Ovary (tissue), 7 donors: ENCODE measurements at regions not wholly inside any gene's neighbourhood (a gene's known extent, or its start where the extent isn't known, plus 50 kb on each side); places are given as distances from the start of the nearest gene placed in this dataset.

Source experiments
- DNase-seq, 5 donors: peaks; one replicate each; pipeline ENCODE4 v3.0.0-alpha.2; 2019 to 2020
- H3K27ac ChIP-seq, 2 donors: fragments of 200-600 bp; one replicate each; pipeline versions ENCODE4 v1.5.1 to v1.8.0; 2019 to 2022
- H3K27me3 ChIP-seq: fragments of 200-600 bp; one replicate; pipeline ENCODE4 v1.8.0; 2022
- H3K36me3 ChIP-seq: fragments of 200-600 bp; sonication (generic); one replicate; pipeline ENCODE4 v1.5.1; 2019
- H3K4me1 ChIP-seq: one replicate; pipeline ENCODE4 v1.8.1; 2013; ENCODE audit warnings: mild to moderate bottlenecking, moderate library complexity; ENCODE audit not compliant: insufficient read depth
- H3K4me3 ChIP-seq: fragments of 200-600 bp; sonication (generic); one replicate; pipeline ENCODE4 v1.5.1; 2017
- H3K9me3 ChIP-seq, 2 donors: fragments of 200-600 bp in 1 of 2; sonication (generic) in 1 of 2; one replicate each; pipeline versions ENCODE4 v1.5.1 to v1.8.1; 2013 to 2019; ENCODE audit warnings: mild to moderate bottlenecking in 1 of 2, moderate library complexity in 1 of 2
- CTCF ChIP-seq, 3 donors: fragments of 450-650 bp in 2 of 3; fragments of 200-600 bp in 1 of 3; IDR thresholded peaks; one replicate each; pipeline versions ENCODE4 v1.5.1 to v1.8.0; 2016 to 2022; ENCODE audit warnings: antibody characterized with exemption in 3 of 3, mild to moderate bottlenecking in 1 of 3
- EP300 ChIP-seq: sonication (generic); formaldehyde crosslinking; IDR thresholded peaks from one replicate; pipeline ENCODE4 v1.6.1; 2017; ENCODE audit warnings: antibody characterized with exemption
- POLR2A ChIP-seq: fragments of 450-650 bp; IDR thresholded peaks from one replicate; pipeline ENCODE4 v1.6.1; 2017; ENCODE audit warnings: antibody characterized with exemption, mild to moderate bottlenecking, moderate library complexity
- WGBS, 3 donors: extraction: QIAGEN DNeasy Blood & Tissue Kit in 1 of 3; methylation state at CpG; one replicate each; pipeline versions ENCODE4 v1.1.5 to v1.1.7; 2013 to 2017; 5-methylcytosine and 5-hydroxymethylcytosine counted together
- intact Hi-C, 4 donors: fragments of 100-400 bp; cut with DNase I; formaldehyde crosslinking; loops; one replicate each; pipeline versions ENCODE4 v1.11.0 to v1.15.1; 2022 to 2023
- donor health status: DM: no; HTN: no; CAD: no; lungs with moderate emphysema.
- donor health status: DM: no; HTN: no; CAD: no.
- donor health status: Bipolar disorder and iron deficiency.
- donor health status: DM: no; HTN: no; CAD: no.
- donor health status: DM: yes; HTN: yes; CAD: no.

- Histone ChIP-seq H3K9me3 (no peaks in the 10 kb centered on the region), H3K4me1 (peaks cover 10% of the 10 kb centered on the region), H3K27ac (no peak overlapping the region), H3K4me3 (no peak overlapping the region), H3K36me3 (no peaks in the 10 kb centered on the region), H3K27me3 (no peaks in the 10 kb centered on the region)
- no peak for DNase-seq
- no peak for TF ChIP-seq EP300
- no peak for TF ChIP-seq POLR2A
- no peak for TF ChIP-seq CTCF (IDR thresholded peaks at IDR 0.05)
- intact Hi-C loops: no loop called here
These were observed 390.0 kb downstream of the AASDHPPT start for GRCh38 chr11:106467501-106467900.

GRCh38 chr11:106468086-106468485, 390.6 kb downstream of the AASDHPPT start:
- 5 to 12% (median 7%) methylated on average over 3 of the region's 3 CpGs for WGBS, 3 donors
- Histone ChIP-seq H3K27ac (no peak overlapping the region), H3K9me3 (no peaks in the 10 kb centered on the region), H3K4me3 (no peak overlapping the region), H3K27me3 (no peaks in the 10 kb centered on the region), H3K4me1 (peaks cover 10% of the 10 kb centered on the region), H3K36me3 (no peaks in the 10 kb centered on the region)
- no peak for DNase-seq
- no peak for TF ChIP-seq EP300
- TF ChIP-seq POLR2A: no peak
- no peak for TF ChIP-seq CTCF (IDR thresholded peaks at IDR 0.05)
- intact Hi-C loops: no loop called here

DNA sequence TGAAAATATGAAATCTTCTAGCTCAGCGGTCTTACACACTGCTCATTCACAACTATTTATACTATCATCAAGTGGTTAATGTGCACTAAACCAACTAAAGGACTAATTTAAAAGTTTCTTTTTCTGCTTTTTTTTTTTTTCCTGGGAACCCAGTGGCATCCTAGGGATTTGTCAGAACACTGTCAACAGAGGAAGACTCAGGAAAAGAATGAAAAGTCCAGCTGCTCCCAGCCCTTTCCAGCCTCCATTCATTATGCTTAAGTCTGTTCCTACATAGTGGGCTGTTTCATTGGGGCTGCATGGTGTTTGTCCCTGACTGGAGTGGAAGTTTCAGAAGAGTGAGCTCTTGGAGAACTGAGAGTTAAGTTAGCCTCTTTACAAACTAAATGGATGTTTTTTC, 391.1 kb downstream of the AASDHPPT start:
- Histone ChIP-seq H3K27me3 (no peaks in the 10 kb centered on the region), H3K36me3 (no peaks in the 10 kb centered on the region), H3K4me3 (no peak overlapping the region), H3K4me1 (peaks cover 8% of the 10 kb centered on the region), H3K27ac (no peak overlapping the region), H3K9me3 (no peaks in the 10 kb centered on the region)
- TF ChIP-seq POLR2A (no peak), EP300 (no peak), CTCF (IDR thresholded peaks at IDR 0.05) (no peak)
- no peak for DNase-seq
- intact Hi-C loops: no loop called here
- WGBS, 3 donors: 8 to 38% (median 9%) methylated on average over 1 of the region's 1 CpG

GRCh38 chr11:106470230-106470629, 392.8 kb downstream of the AASDHPPT start:
- H3K4me1 ChIP-seq: peaks cover 8% of the 10 kb centered on the region
- no peaks in the 10 kb centered on the region for H3K27me3 ChIP-seq
- intact Hi-C loops: no loop called here
- H3K36me3 ChIP-seq: no peaks in the 10 kb centered on the region
- no peak for TF ChIP-seq CTCF (IDR thresholded peaks at IDR 0.05)
- TF ChIP-seq POLR2A: no peak
- no peak for DNase-seq
- H3K27ac ChIP-seq: no peak overlapping the region
- H3K9me3 ChIP-seq: no peaks in the 10 kb centered on the region
- H3K4me3 ChIP-seq: no peak overlapping the region
- WGBS, 3 donors: 90 to 94% (median 91%) methylated on average over 3 of the region's 3 CpGs

GRCh38 chr11:106471276-106471675, 393.8 kb downstream of the AASDHPPT start:
- no peaks in the 10 kb centered on the region for H3K27me3 ChIP-seq
- DNase-seq: no peak
- H3K4me3 ChIP-seq: no peak overlapping the region
- WGBS, 3 donors: 4 to 13% (median 9%) methylated on average over 1 of the region's 1 CpG
- TF ChIP-seq POLR2A (no peak), CTCF (IDR thresholded peaks at IDR 0.05) (no peak), EP300 (no peak)
- H3K4me1 ChIP-seq: peaks cover 8% of the 10 kb centered on the region
- intact Hi-C loops: no loop called here
- no peaks in the 10 kb centered on the region for H3K9me3 ChIP-seq
- H3K27ac ChIP-seq: no peak overlapping the region
- H3K36me3 ChIP-seq: no peaks in the 10 kb centered on the region
